Renal cortical epithelial cell (primary cell): ENCODE measurements at regions not wholly inside any gene's neighbourhood (a gene's known extent, or its start where the extent isn't known, plus 50 kb on each side); places are given as distances from the start of the nearest gene placed in this dataset.
A peak's percentile ranks its signal among the peaks of the same experiment; 100 is the strongest.
"Not testable (repeated sequence)": the region's sequence is repeated elsewhere in the genome, so short reads cannot be mapped to it uniquely, and the experiment has no call there.

Experiments
- DNase-seq: peaks from one replicate; pipeline ENCODE4 v3.0.0-alpha.2; 2011; ENCODE audit warnings: low read depth

GRCh38 chr4:151559595-151559994, 150.6 kb downstream of the FHIP1A start:
- DNase-seq: no peak

DNA sequence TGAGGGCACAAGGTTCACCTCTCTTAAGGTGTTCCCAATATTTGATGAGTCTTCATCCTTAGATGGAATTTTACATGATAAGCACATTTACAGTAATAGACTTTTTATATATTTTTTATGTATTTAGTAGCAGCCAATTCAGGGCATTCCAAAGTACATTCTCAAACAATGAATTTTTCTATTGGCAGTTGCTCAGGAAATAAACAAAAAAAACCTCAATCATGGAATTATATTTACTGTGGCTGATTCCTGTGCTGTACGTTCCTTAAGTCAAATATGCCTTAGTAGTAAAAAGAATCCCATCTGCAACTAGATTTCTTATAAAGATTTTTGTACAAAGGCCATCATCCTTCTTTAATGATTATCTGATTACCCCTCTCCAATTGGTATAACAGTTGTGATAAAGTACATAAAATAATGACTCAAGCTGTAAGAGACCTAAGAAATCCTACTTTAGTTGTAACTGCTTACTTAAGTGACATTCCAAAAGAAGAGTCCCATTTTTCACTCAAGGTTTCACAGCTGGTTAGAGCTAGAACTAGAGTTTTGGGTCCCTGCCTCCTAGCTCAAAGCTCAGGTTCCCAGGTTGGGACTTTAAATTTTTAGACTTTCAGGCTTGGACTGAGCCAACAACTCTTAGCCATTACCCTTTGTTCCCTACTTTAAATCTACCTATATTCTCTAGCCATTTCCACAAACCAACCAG, 152.7 kb downstream of the FHIP1A start:
- DNase-seq: no peak

DNA sequence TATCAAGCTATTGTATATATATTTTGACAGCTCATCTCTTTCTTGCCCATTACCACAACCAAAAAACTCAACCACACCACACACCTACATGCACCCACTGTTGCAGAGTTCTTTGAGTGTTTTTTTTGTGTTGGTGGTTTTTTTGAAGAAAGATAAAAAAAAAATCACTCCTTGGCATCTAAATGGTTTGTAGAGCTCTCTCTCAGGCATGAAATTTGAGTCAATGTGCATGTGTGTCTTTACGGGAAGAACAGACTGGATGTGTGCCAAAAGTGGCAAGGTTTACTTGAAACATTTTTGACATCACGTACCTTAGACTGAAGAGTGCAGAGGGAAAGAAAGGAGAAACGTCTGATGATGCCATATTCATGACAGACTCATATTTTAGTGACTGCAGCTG, 154.2 kb downstream of the FHIP1A start:
- DNase-seq: peak; percentile 61

DNA sequence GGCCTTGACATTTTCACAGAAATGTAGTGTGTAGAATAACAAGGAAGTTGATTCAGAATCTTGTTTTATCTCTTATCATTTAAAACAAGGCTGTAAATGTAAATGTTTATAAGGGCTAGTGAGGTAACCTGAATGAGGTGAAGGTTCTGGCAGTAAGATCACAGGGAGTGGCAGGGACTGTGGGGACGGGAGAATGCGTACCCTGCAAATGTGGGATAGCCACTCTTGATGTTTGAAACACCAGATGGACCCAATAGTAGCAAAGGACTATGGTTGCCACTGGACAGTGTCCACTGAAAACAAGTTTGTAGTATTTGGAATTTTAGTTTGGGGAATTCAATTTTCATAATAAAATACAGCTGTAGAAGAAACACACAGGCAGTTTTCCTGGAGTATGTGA, 155.3 kb downstream of the FHIP1A start:
- DNase-seq: no peak

GRCh38 chr4:151565583-151565982, 156.6 kb downstream of the FHIP1A start:
- no peak for DNase-seq

DNA sequence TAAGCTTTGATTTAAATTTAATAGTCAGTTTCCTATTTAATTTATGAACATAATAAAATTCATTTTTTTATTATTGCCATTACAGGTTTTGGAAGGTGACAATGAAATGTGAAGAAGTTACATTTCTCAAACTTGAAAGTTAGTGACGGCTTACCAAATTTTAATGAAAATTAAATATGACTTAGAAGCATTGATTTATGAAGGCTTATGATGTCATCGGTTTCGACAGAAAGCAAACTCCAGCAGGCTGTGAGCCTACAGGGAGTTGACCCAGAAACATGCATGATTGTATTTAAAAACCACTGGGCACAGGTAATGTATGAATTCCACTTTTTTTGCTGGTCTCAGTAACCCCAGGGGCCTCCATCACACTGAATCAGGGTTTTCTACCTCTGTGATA, 157.1 kb downstream of the FHIP1A start:
- DNase-seq: no peak

DNA sequence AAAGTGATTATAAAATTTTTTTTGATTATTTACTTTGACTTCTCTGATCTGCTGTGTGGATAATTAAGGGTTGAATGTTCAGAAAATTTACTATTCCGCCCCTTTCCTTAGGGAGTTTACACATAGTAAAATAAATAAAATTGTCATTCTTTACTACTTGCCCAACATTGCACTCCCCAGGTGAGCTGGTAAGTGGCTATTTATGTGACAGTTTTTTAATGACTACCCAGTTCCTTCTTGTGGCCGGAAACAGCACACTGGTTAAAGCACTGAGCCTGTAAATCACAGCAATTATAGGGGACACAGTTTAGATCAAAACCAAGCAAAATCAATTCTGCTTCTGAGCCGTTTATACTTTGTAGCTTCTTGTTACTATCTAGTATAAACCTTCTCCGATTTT, 158.1 kb downstream of the FHIP1A start:
- no peak for DNase-seq

DNA sequence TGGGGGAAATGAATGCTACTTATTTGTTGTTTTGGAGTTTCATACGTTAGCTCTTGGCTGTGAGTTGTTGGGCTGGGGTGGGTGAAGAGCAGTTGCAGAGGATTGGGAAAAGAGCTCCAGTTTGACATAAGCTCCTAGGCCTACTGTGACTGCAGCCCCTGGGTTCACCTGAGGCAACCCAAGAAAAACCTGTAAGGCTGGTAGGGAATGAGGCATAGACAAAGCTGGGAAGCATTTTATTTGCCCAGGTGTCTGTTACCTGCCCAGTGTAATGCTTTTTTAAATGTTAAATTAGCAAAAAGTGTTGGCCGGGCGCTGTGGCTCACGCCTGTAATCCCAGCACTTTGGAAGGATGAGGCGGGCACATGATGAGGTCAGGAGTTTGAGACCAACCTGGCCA, 160.0 kb downstream of the FHIP1A start:
- no peak for DNase-seq

GRCh38 chr4:151569650-151570049, 160.7 kb downstream of the FHIP1A start:
- DNase-seq: peak; percentile 57

DNA sequence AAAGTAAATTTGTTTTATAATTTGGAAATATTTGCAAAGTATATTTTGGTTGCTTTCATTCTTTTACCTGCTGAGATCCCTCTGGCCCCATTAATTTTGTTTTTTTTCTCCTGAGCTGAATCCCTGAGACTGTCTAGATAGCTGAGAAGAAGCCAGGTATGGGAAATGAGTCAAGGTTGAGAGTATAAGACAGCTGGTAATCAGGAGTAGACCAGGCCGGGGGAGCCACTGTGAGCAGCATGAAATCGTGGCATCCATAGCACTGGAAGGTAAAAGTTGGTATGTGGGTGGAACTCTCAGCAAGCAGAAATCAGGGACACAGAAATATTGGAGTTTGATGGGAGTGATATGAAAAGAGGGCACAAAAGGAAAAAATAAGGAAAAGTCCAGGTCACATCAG, 164.5 kb downstream of the FHIP1A start:
- DNase-seq: no peak

- DNase-seq: peak; percentile 46
Observed at GRCh38 chr4:151573945-151574344, 165.0 kb downstream of the FHIP1A start.

- no peak for DNase-seq
Observed at GRCh38 chr4:151574968-151575367, 166.0 kb downstream of the FHIP1A start.

GRCh38 chr4:151575646-151576045, 166.7 kb downstream of the FHIP1A start:
- no peak for DNase-seq

DNA sequence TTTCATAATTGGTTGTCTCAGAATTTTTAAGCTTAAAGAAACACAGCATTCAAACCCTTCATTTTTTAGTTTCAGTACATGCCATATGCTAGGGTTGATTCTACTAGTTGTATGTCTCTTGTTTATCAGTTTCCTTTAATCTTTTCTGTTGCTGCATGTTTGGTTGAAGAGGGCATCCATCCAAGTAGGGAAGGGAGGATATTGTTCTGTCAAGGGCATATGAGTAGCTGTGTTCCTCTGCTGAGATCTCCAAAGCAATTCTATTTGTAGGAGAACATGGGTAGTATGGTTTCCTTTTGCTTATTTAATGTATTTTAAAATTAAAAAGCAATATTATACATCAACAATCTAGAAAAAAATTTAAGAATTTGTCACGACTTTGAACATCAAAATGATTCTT, 167.7 kb downstream of the FHIP1A start:
- no peak for DNase-seq

DNA sequence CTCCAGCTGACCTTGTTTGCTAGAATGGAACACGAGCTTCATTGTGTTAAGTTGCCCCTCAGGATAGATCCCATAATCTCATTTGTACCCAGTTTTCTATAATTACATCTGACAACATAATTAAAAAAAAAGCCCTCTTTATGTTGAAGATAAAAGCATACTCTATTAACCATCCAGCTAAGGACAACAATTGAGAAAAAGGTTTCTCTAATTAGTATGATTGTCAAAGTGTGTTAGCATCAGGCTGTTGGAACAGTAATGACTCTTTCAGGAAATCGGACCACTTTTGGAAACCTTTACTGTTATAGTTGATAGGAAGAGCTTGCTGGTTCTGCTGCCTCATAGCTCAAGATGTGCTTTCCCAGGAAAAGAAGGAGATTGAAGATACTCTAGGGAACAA, 172.6 kb downstream of the FHIP1A start:
- DNase-seq: no peak

- no peak for DNase-seq
Observed at GRCh38 chr4:151582098-151582497, 173.1 kb downstream of the FHIP1A start.

- DNase-seq: no peak
Observed at GRCh38 chr4:151583157-151583914, 174.4 kb downstream of the FHIP1A start.

- no peak for DNase-seq
Observed at GRCh38 chr4:151584101-151584500, 175.1 kb downstream of the FHIP1A start.

- not testable (repeated sequence) for DNase-seq
Observed at GRCh38 chr4:151595629-151596028, 165.2 kb downstream of the GATB start.

GRCh38 chr4:151597691-151598090, 163.1 kb downstream of the GATB start:
- DNase-seq: not testable (repeated sequence)

DNA sequence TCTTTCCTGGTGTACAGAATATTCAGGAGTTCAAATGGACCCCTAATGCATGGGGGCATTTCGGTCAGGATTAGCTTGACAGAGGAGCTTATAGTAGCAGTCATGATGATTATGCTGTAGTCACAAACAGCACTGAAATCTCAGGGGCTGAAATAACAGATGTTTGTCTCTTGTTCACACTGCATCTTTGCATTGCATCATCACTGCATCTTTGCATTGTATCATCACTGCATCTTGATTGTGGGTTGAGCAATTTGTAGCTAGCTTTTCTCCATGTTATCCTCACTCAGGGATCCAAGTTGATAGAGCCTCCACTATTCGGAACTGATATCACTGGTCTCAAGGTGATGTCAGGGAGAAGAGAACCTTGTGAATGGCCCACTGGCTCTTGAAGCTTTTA, 160.9 kb downstream of the GATB start:
- no peak for DNase-seq

DNA sequence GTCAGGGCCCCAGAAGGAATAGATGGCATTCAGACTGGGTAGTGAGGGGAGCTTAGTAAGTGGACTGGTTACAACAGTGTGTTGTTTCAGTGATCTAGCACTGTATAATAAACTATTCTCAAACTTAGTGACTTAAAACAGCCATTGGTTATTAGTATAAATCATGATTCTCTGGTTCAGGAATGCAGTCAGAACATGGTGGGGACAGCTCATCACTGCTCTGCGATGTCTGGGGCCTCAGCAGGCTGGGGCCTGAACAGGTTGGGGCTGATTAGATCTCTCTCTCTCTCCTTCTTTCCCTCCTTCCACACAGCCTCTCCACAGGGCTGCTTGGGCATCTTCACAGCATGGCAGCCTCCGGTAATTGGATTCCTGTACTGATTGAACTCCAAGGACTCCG, 160.4 kb downstream of the GATB start:
- no peak for DNase-seq

DNA sequence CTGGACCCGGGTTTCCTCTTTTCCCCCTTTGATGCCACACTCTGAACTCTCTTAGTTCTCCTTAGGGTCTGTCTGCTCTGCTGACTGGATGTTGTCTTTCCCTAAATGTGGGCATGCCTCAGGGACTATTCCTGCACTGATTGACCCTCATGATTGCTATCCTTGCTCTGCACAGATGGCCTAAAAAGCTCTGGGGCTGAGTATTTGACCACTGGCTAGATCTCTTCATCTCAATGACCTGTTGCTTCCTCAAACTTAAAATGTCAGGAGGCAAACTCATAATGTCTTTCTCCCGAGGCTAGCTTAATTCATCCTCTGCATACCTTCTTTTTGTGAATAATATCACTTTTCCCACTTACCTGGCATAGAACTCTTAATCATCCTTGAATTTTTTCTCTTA, 157.4 kb downstream of the GATB start:
- no peak for DNase-seq

- DNase-seq: peak; percentile 27
Observed at GRCh38 chr4:151604238-151604637, 156.6 kb downstream of the GATB start.
